ENCODE measurements at regions not wholly inside any gene's neighbourhood (a gene's known extent, or its start where the extent isn't known, plus 50 kb on each side); places are given as distances from the start of the nearest gene placed in this dataset.

DNA sequence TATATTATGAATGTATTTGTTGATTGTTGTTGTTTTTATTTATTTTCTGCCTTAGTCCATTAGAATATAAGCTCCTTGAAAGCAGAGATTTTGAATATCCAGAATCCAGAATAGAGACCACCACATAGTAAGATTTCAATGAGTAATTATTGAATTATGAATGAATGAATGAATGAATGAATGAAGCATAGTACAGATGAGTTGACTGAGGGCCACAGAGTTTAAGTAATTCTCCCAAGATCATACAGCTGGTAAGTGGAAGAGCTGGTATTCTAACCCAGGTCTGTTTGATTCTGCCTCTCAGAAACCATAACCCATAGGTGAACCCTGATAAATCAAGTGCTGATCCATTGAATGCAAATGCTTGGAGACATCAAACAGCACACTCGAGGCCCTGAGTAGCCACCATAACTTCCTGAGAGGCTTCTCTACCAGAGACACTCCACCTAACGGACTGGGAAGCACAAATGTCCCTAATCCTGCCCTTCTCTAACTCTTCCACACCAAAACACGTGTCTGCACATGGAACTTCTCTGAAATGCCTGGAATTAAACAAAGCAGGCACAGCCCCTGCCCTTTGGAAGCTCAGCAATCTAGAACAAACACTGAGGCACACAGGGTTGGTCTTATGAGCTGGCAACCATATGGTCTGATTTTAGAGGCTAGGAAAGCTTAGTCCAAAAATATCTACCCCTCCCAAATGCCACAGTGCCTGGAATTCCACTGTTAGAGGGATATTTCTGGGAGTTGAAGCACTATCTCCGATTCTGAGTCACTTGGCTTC, 190.1 kb downstream of the FOXO1 start:
- TF ChIP-seq GATA2 (IDR thresholded peaks at IDR 0.05; ENCODE audit: low read depth, low read length): no peak
- TF ChIP-seq GATA3 (IDR thresholded peaks at IDR 0.05; ENCODE audit: low read depth, low read length): no peak

DNA sequence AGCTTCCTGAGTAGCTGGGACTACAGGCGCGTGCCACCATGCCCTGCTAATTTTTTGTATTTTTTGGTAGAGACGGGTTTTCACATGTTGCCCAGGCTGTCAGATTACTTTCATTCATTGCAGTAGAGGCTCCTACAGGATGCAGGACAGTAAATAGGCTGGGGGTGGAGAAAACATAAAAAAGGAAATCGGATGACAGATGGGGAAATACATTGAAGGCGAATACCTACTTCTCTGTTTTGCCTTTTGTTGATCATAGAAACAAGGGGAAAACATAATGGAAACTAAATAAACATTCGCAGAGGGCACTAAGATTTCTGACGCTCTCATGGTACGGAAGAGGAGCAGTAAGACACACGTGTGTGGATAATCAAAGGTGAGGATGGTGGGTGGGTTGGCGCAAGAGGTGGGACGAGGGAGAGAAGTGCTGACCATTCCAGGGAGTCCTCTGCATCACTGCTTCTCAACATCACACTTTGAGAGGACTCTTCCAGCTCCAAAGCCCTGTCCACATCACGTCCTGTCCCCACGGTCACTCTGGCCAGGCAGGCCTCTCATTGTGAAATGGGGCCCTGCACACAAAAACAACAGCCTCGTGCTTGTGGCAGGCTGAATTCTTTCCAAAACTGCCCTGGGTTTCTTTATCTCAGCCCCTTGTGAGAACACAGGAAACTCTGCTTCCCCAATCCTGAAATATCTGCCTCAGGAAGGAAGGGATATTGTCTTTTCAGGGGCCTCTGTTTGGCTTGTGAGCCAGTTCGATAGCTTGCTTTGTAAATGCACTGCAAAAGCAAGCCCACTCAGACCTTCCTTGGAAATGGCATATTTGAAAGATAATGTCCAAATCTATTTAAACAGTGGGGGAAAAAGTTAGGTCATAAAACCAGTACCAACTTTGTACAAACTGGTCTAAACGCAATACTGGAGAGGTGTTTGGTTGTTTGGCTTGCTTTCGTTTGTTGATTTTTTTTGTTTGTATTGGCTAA, 188.5 kb downstream of the FOXO1 start:
- TF ChIP-seq GATA2 (IDR thresholded peaks at IDR 0.05; ENCODE audit: low read depth, low read length): no peak
- no peak for TF ChIP-seq GATA3 (IDR thresholded peaks at IDR 0.05; ENCODE audit: low read depth, low read length)

DNA sequence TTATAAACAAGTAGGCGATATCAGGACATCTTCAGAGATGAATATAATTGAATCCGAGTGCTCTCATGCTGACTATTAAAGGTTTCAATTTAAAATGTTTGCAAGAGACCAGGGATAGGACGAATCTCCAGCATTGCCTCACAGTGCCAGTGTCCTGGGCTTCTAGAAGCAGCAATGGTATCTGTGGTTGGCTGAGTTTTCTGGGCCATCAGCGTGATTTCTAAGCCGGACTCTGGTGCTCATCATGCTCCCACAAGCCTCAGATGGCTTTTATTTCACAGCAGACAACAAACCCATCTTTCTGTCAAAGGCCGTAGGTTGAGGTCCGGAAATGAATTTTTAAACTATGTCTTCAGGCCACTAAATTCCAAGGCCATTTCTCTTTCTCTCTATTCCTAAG, 187.7 kb downstream of the FOXO1 start:
- TF ChIP-seq GATA2 (IDR thresholded peaks at IDR 0.05; ENCODE audit: low read depth, low read length): no peak
- no peak for TF ChIP-seq GATA3 (IDR thresholded peaks at IDR 0.05; ENCODE audit: low read depth, low read length)

DNA sequence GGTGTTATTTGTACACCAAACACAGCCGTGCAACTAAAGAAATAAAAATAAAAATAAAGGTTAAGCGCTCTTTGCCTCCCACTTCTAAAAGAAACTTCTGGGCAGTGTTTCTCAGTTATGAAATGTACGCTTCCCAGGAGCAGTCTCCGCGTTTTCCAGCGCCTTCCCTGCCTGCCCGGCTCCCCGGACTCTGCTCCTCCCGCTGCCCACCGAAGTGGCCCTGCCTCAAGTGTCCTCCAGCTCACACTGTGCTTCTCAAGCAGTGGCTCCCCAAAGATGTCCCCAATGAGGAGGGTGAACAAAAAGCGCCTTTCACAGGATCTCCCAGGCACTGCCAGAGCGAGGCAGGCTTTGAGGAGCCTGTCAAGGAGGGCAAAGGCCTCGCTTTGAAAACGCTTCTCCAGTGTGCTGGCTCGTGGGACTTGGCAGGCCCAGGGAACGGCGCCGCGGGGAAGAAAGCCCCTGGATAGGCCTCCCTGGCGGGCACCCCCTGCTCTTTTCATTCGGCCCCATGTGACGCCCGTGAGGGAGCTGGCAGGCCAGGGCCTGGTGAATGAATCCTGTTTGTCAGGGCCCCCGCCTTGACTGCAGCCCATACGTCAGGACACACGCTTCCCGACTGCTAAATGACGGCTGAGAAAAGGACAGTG, 187.1 kb downstream of the FOXO1 start:
- TF ChIP-seq GATA3 (IDR thresholded peaks at IDR 0.05; ENCODE audit: low read depth, low read length) (no peak), GATA2 (IDR thresholded peaks at IDR 0.05; ENCODE audit: low read depth, low read length) (no peak)

DNA sequence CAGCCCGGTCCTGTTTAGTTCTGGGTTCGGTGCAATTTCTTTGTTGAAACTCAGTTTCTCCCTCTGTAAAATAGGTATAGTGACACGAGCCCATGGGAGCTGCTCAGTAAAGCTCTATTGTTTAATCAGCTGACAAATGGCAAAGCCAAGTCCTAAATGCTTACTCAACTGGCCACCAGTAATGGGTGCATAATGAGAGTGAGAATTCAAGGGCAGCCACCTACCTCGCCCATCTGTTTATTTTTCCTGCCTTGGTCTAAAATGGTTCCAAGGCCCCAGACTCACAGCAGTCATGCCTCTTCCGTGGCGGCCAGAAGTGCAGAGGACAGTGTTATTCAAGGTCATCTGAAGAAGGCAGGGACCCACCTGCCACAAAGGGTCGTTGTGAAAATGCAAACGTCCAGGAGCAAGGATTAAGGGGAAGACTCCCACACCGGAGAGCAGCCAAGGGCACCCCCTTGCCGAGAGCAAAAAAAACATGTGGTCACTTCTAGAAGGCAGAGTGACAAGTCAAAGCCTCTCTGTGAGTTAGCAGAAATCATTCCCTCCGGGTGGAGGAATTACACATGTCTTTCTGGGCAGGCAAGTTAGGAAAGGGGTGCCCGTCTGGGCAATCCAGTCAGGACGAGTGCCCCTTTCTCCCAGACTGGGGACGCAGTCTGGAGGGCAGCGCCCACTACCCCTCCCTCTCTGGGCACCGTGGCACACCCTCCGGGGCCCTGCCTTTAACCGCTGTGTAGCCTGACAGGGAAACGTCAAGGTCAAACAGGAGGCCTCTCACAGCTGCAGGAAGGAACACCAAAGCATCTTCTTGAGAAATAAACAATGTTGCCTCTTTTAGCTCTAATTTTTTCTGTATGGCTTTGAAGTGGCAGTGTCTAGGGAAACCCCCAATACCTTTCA, 186.2 kb downstream of the FOXO1 start:
- TF ChIP-seq GATA2 (IDR thresholded peaks at IDR 0.05; ENCODE audit: low read depth, low read length) (no peak), GATA3 (IDR thresholded peaks at IDR 0.05; ENCODE audit: low read depth, low read length) (no peak)

DNA sequence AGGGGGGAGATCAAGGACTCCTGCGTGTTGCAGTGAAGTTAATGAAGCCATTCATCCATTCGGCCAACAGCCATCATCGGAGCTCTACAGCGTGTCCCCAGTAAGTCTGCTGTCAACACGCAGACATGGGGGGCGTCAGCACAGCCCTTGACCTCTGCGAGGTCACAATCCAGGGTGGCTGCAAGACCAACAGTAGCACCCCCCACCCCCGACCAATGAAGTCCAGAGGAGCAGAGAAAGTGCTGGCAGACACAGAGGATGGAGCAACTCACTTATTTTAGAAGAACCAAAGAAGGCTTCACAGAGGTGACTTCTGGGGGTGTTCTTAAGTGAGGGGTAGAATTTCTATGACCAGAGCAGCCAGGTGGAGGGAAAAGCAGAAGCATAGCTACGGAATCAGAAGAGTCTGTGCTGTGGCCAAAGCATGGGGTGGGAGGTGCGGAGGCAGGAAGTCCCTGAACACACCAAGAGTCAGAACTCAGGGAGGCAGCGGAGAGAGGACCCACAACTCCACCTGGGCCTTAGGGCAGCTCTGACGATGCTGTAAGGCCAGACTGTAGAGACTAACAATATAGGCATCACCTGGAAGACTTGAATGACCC, 185.4 kb downstream of the FOXO1 start:
- TF ChIP-seq GATA3 (IDR thresholded peaks at IDR 0.05; ENCODE audit: low read depth, low read length): no peak
- TF ChIP-seq GATA2 (IDR thresholded peaks at IDR 0.05; ENCODE audit: low read depth, low read length): no peak

DNA sequence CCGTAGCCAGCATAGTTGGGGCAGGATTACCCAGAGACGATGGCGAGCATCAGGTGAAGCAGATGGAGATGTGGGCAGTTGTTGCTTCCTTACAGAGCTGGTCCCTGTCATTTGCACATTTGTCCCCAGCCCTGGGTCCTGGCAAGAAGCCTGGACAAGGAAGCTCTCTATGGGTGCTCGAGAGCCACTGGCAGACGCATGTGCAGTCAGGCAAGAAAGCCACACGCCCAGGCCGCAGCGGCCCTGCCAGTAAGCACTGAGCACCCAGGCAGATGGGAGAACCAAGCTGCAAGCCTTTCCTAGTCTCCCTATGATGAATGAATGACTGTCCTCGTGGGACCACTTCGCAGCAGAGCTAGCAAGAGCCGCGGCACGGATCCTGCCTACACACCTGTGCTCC, 182.8 kb downstream of the FOXO1 start:
- no peak for TF ChIP-seq GATA3 (IDR thresholded peaks at IDR 0.05; ENCODE audit: low read depth, low read length)
- no peak for TF ChIP-seq GATA2 (IDR thresholded peaks at IDR 0.05; ENCODE audit: low read depth, low read length)

DNA sequence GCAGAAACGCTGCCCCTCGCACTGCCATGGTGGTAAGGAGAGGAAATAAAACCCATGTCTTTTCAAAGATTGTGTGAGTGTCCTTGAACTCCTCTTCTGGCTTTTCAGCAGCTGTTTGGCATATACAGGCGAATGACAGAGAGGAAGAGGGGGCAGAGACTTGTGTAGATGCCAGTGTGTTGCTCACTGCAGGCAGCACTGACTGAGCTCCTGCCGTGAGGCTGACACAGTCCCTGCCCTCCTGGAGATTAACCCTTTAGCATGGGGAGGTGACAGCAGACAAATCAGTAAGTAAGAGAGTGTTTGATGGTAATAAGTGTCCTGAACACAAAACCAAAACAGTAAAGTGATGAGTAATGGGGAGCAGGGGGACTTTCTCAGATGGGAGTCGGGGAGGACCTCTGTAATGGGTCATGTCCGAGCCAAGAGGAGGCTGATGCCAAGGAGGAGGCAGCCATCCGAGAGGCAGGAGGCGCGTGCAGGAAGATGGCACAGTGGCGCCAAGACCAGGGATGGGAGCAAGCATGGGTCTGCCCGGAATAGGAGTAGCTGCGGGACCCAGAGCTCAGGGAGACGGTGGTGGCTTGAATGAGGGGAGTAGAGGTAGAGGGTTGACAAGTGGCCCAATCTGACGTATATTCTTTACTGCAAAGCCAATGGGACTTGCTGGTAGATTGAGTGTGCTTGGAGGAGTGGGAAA, 182.2 kb downstream of the FOXO1 start:
- TF ChIP-seq GATA2 (IDR thresholded peaks at IDR 0.05; ENCODE audit: low read depth, low read length) (no peak), GATA3 (IDR thresholded peaks at IDR 0.05; ENCODE audit: low read depth, low read length) (no peak)

DNA sequence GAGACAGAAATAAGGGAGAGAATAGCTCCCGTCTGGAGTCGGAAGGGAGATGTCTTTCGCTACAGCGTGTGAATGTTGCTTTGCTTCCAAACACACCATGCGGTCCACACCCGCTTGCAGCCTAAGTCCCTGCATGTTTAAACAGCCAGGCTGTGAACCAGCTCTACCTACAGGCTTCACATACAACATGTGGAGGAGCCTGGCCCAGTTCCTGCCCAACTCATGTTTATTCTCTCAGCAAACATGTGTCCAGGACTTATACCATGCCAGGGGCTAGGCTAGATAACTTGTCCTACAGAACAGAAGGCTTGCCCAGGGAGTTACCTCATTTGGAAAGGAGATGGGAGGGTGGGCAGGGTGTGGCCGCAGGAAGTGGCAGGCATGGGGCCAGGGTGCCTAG, 181.5 kb downstream of the FOXO1 start:
- TF ChIP-seq GATA2 (IDR thresholded peaks at IDR 0.05; ENCODE audit: low read depth, low read length) (no peak), GATA3 (IDR thresholded peaks at IDR 0.05; ENCODE audit: low read depth, low read length) (no peak)

DNA sequence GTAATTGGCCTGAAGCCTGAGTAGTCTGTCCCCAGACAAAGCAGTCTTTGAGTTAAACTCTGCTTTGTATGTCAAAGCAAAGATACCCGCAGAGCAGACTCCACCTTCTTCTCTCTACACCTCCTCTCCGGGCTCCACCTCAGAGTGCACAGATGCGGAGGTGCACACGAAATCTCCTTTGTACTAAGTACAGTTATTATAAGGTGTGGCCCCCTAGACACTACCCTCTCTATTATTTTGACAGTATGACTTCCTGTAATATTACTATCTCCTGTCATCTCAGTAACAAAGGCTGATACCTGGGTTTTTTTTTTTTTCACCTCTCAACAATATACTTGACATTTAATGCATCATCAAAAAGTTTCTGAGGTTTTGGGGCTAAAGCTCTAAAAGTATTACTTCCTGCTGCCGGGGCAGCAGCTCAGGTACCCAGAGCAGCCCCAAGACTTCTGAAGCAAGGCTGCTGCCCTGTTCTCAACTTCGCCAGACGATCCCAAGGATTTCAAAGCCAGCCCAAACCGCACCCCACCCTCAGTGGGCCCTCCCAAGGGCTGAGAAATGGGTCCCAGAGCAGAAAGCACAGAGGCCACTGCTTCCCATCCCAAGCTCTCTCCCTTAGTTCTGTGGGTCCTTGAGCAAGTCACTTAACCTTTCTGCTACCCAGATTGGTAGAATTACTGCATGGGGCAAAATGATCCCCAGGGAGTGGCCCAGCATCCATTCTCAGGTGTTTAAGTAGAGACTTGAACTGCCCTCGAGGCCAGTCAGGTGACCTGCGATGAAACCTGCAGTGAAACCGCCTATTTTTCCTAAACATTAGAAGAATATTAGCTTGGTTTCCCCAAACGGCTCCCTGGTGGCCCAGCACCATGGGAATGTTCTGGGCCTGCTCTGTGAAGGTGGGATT, 180.6 kb downstream of the FOXO1 start:
- TF ChIP-seq GATA2 (IDR thresholded peaks at IDR 0.05; ENCODE audit: low read depth, low read length): no peak

DNA sequence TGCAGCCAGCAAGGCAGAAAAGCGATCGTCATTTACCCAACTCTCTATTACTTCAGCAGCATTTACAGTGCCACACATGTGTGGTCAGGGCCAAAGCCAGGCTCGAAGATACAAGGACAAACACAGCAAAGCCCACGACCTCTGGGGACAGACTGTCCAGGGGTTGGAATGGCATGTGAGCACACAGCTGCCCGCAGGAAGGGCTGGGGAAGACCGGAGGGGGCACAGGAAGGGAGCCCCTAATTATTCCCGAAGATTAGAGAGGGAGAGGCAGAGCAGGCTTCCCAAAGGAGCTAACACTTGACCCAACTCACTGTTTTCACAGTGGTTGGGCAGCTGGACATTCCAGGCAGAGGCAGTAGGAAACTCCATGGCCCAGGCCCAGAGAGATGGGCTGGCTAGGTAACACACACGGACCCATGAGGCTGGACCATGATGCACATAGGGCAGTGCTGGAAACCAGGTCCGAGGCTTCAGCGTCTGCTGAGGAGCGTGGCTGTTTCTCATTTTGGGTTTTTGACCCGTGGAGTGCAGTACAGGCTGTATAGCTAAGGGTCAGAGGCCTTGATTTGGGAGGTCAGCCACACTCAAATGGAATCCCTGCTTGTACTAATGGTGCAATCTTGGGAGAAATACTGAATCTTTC, 179.8 kb downstream of the FOXO1 start:
- no peak for TF ChIP-seq GATA3 (IDR thresholded peaks at IDR 0.05; ENCODE audit: low read depth, low read length)

All from SH-SY5Y (cell line).